Effector memory CD4-positive, alpha-beta T cell (primary cell): ENCODE measurements at regions not wholly inside any gene's neighbourhood (a gene's known extent, or its start where the extent isn't known, plus 50 kb on each side); places are given as distances from the start of the nearest gene placed in this dataset.
"Not testable (repeated sequence)": the region's sequence is repeated elsewhere in the genome, so short reads cannot be mapped to it uniquely, and the experiment has no call there.

ENCODE experiments used
- DNase-seq, 3 donors: peaks; one replicate each; pipeline ENCODE4 v3.0.0-alpha.2; 2020
- H3K27ac ChIP-seq: 2 replicates; pipeline ENCODE4 v1.7.0; 2013; ENCODE audit warnings: mild to moderate bottlenecking, low read length, moderate library complexity; ENCODE audit not compliant: insufficient read depth, poor library complexity, severe bottlenecking
- H3K27me3 ChIP-seq: replicated peaks from 2 replicates; pipeline ENCODE4 v1.7.0; 2013; ENCODE audit warnings: mild to moderate bottlenecking, low read length; ENCODE audit not compliant: insufficient read depth, control insufficient read depth, poor library complexity, severe bottlenecking
- H3K36me3 ChIP-seq: 2 replicates; pipeline ENCODE4 v1.7.0; 2013; ENCODE audit warnings: mild to moderate bottlenecking, low read length, moderate library complexity; ENCODE audit not compliant: control insufficient read depth, insufficient read depth
- H3K4me1 ChIP-seq: 2 replicates; pipeline ENCODE4 v1.7.0; 2013; ENCODE audit warnings: low read length, mild to moderate bottlenecking; ENCODE audit not compliant: control insufficient read depth, insufficient read depth, poor library complexity, severe bottlenecking
- H3K4me3 ChIP-seq: 2 replicates; pipeline ENCODE4 v1.7.0; 2013; ENCODE audit warnings: low read length, low read depth, mild to moderate bottlenecking; ENCODE audit not compliant: insufficient read depth, poor library complexity, severe bottlenecking
- H3K9me3 ChIP-seq: 2 replicates; pipeline ENCODE4 v1.7.0; 2013; ENCODE audit warnings: mild to moderate bottlenecking, low read length, moderate library complexity; ENCODE audit not compliant: control insufficient read depth

DNA sequence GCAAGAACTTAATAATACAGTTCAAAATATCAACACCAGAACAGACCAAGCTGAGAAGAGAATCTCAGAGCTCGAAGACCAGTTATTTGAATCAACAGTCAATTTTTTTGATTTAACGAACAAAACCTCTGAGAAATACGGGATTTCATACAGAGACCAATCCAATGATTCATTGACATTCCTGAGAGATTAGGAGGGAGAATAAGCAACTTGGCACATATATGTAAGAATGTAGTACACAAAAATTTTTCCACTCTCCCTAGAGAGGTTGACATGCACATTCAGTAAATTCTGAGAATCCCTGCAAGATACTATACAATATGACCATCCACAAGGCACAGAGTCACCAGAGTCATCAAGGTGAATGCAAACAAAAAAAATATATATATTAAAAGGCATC lies 1577.3 kb upstream of the C9orf72 start:
- Histone ChIP-seq H3K4me1 (no peaks in the 10 kb centered on the region), H3K9me3 (no peaks in the 10 kb centered on the region), H3K27ac (no peak overlapping the region), H3K36me3 (no peaks in the 10 kb centered on the region), H3K27me3 (no peaks in the 10 kb centered on the region), H3K4me3 (no peak overlapping the region)
- no peak for DNase-seq

GRCh38 chr9:29160763-29161353 lies 1587.6 kb upstream of the C9orf72 start:
- no peak overlapping the region for H3K4me3 ChIP-seq
- no peaks in the 10 kb centered on the region for H3K9me3 ChIP-seq

GRCh38 chr9:29174136-29174535 lies 1600.9 kb upstream of the C9orf72 start:
- no peaks in the 10 kb centered on the region for H3K4me1 ChIP-seq
- DNase-seq: no peak
- no peaks in the 10 kb centered on the region for H3K9me3 ChIP-seq
- H3K27ac ChIP-seq: no peak overlapping the region
- H3K4me3 ChIP-seq: no peak overlapping the region
- no peaks in the 10 kb centered on the region for H3K27me3 ChIP-seq
- no peaks in the 10 kb centered on the region for H3K36me3 ChIP-seq

More at GRCh38 chr9:29160763-29161353, 1587.6 kb upstream of the C9orf72 start:
- no peaks in the 10 kb centered on the region for H3K4me1 ChIP-seq
- H3K27me3 ChIP-seq: no peaks in the 10 kb centered on the region
- H3K36me3 ChIP-seq: no peaks in the 10 kb centered on the region
- no peak overlapping the region for H3K27ac ChIP-seq
- DNase-seq: no peak

DNA sequence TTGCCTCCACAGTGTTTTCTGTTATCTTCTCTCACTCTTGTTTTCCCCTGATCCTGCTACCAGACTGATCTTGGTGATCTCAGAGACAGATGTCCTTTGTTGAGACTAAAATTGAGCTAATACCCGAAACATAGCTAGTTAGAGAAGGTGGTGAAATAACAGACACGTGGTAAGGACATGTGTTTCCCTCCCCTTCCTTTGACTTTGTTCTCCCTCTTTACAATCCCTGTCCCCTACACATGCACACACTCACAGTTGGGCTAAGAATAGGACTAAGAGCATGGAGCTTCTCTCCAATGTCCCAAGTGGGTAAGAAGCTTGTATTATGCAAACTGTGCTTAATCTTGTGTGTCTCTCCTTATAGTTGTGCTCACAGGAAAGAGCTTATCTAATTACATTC lies 1603.0 kb upstream of the C9orf72 start:
- no peak overlapping the region for H3K27ac ChIP-seq
- H3K4me1 ChIP-seq: no peaks in the 10 kb centered on the region
- H3K27me3 ChIP-seq: no peaks in the 10 kb centered on the region
- no peak overlapping the region for H3K4me3 ChIP-seq
- H3K36me3 ChIP-seq: no peaks in the 10 kb centered on the region
- H3K9me3 ChIP-seq: no peaks in the 10 kb centered on the region
- no peak for DNase-seq

DNA sequence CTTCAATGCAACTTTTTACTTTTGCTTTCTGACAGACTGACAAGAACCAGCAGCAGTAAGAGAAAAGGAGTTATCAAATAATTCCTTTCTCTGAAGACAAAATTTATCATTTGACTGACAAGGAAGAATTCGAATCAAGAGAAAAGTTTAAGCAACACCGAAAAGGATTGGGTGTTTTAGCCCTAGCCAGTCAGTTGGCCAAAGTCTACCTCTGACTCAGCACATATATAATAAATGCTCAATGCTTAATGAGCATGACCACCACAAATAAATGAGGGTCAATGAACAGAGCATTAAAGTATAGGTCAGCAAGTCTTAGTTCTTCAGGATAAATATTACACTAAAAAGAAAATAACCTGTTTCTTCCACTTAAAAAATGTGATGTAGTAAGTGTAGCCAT lies 1603.5 kb upstream of the C9orf72 start:
- no peaks in the 10 kb centered on the region for H3K4me1 ChIP-seq
- H3K36me3 ChIP-seq: no peaks in the 10 kb centered on the region
- no peak for DNase-seq
- H3K27me3 ChIP-seq: no peaks in the 10 kb centered on the region
- H3K4me3 ChIP-seq: no peak overlapping the region
- no peak overlapping the region for H3K27ac ChIP-seq
- no peaks in the 10 kb centered on the region for H3K9me3 ChIP-seq

- Histone ChIP-seq H3K27me3 (no peaks in the 10 kb centered on the region), H3K4me3 (no peak overlapping the region), H3K4me1 (no peaks in the 10 kb centered on the region), H3K27ac (no peak overlapping the region), H3K9me3 (no peaks in the 10 kb centered on the region), H3K36me3 (no peaks in the 10 kb centered on the region)
- DNase-seq: no peak
Measured at GRCh38 chr9:29183971-29184370, 1610.7 kb upstream of the C9orf72 start.

- not testable (repeated sequence) for H3K4me3 ChIP-seq, H3K36me3 ChIP-seq, H3K27me3 ChIP-seq, H3K4me1 ChIP-seq, DNase-seq, H3K27ac ChIP-seq, H3K9me3 ChIP-seq
Measured at GRCh38 chr9:29188771-29189170, 1615.5 kb upstream of the C9orf72 start.

GRCh38 chr9:29189221-29189620 lies 1615.9 kb upstream of the C9orf72 start:
- H3K4me3 ChIP-seq, H3K27me3 ChIP-seq, H3K36me3 ChIP-seq, H3K9me3 ChIP-seq, DNase-seq, H3K27ac ChIP-seq, H3K4me1 ChIP-seq: not testable (repeated sequence)

DNA sequence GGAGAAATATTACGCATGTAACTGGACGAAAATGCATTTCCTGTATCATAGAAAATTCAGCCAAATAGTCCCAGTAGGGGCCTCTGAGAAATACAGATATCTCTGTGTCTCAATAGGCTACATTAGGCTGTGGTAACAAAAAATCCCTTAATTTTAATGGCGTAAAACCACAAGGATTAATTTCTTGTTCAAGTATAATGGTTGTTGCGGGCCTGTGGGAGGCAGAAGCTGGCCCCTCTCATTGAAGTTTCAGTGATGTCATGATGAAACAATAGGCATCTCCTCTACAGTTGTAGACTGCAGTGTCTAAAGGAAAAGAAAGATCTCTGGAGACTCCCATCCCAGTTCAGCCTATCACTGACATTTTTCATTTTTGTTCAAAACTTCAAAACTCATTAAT lies 1625.6 kb upstream of the C9orf72 start:
- Histone ChIP-seq H3K27me3 (no peaks in the 10 kb centered on the region), H3K4me1 (no peaks in the 10 kb centered on the region), H3K4me3 (no peak overlapping the region), H3K9me3 (no peaks in the 10 kb centered on the region), H3K36me3 (no peaks in the 10 kb centered on the region), H3K27ac (no peak overlapping the region)
- DNase-seq: no peak

GRCh38 chr9:29199975-29200374 lies 1626.7 kb upstream of the C9orf72 start:
- H3K4me1 ChIP-seq: no peaks in the 10 kb centered on the region
- H3K9me3 ChIP-seq: no peaks in the 10 kb centered on the region
- H3K4me3 ChIP-seq: no peak overlapping the region
- DNase-seq: no peak
- no peak overlapping the region for H3K27ac ChIP-seq
- H3K36me3 ChIP-seq: no peaks in the 10 kb centered on the region
- no peaks in the 10 kb centered on the region for H3K27me3 ChIP-seq
